Epithelial cell of proximal tubule (primary cell): ENCODE measurements at regions not wholly inside any gene's neighbourhood (a gene's known extent, or its start where the extent isn't known, plus 50 kb on each side); places are given as distances from the start of the nearest gene placed in this dataset.

ENCODE experiments used
- DNase-seq: peaks from one replicate; pipeline ENCODE4 v3.0.0-alpha.2; 2011; ENCODE audit warnings: low read depth
- H3K4me3 ChIP-seq: 2 replicates; pipeline ENCODE4 v1.5.1; 2011; ENCODE audit warnings: low read depth, mild to moderate bottlenecking, low read length
- TF ChIP-seq, protein P1 (sequence below): conservative IDR thresholded peaks from 2 replicates; pipeline ENCODE4 v1.5.1; 2012; ENCODE audit warnings: low read depth, mild to moderate bottlenecking, low read length

DNA sequence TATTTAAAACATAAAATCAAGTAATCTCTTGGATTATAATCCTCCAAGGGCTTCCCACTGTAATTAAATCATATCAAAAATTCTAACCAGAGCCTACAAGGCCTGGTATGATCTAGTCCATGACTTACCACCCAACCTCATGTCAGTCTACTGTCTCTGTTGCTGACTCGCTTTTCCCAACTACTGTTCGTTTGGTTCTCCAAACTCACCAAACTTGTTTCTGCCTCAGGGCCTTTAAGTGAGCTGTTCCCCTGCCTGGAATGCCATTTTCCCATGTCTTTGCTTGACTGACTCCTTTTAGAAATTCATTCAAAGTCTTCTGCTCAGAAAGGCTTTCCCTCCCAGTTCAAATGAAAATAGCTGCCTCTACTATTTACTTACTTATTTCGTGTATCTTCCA lies 95.9 kb downstream of the ZC3H11B start:
- no peak for DNase-seq

DNA sequence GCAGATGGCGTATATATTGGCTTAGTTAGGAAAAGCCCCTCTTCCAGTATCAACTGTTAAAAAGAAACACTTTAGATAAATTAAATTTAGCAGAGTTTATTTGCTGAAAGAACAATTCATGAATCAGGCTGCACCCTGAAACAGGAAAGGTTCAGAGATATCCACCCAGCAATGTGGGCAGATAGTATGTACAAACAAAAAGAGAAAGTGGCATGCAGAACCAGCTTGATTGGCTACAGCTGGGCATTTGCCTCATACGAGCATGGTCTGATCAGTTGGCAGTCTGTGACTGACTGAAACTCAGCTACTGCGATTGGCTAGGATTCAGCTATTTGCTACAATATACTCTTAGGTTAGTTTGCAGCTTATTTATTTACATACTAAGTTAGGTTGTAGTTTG lies 98.2 kb downstream of the ZC3H11B start:
- TF ChIP-seq, protein P1, sequence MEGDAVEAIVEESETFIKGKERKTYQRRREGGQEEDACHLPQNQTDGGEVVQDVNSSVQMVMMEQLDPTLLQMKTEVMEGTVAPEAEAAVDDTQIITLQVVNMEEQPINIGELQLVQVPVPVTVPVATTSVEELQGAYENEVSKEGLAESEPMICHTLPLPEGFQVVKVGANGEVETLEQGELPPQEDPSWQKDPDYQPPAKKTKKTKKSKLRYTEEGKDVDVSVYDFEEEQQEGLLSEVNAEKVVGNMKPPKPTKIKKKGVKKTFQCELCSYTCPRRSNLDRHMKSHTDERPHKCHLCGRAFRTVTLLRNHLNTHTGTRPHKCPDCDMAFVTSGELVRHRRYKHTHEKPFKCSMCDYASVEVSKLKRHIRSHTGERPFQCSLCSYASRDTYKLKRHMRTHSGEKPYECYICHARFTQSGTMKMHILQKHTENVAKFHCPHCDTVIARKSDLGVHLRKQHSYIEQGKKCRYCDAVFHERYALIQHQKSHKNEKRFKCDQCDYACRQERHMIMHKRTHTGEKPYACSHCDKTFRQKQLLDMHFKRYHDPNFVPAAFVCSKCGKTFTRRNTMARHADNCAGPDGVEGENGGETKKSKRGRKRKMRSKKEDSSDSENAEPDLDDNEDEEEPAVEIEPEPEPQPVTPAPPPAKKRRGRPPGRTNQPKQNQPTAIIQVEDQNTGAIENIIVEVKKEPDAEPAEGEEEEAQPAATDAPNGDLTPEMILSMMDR = no peak
- H3K4me3 ChIP-seq = no peak overlapping the region
- DNase-seq = no peak

More for the DNA sequence above, 95.9 kb downstream of the ZC3H11B start:
- H3K4me3 ChIP-seq = no peak overlapping the region
- TF ChIP-seq, protein P1 = no peak

DNA sequence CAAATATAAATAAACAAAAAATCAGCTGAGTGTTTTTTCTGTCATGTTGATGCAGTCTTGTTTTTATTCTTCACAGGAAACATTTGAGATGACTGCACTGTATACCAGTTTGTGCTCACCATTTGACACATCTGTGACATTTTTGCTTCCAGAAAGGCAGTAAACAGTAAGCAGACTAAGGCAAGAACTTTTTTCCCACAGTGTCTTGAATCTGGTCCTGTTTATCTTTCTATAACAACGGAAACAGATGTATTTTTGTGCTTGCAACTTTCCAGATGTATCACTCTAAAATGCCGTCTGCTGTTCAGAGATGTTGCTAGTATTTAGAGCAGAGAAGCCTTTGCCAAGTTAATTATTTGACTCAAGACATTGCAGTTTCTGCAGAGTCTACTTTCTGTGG lies 105.5 kb downstream of the ZC3H11B start:
- TF ChIP-seq, protein P1 = no peak
- H3K4me3 ChIP-seq = no peak overlapping the region
- no peak for DNase-seq

DNA sequence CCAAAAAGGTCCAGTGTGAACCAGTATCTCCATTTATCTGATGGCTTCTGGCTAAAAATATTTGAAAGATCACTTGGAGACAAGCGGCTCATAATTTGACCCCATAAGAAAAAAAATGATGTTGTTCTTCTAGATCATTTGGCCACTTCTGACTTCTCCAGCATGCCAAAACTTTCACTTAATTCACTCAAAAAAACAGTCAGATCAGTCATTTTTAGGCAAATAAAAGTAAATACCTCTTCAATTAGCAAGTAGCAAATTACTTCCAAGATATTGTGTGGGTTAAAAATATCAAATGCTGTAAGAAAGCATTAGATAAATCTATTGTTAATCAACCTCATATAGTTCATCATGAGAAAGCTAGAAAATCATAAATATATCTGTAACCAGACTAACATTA lies 106.0 kb downstream of the ZC3H11B start:
- TF ChIP-seq, protein P1 = no peak
- no peak overlapping the region for H3K4me3 ChIP-seq
- no peak for DNase-seq

DNA sequence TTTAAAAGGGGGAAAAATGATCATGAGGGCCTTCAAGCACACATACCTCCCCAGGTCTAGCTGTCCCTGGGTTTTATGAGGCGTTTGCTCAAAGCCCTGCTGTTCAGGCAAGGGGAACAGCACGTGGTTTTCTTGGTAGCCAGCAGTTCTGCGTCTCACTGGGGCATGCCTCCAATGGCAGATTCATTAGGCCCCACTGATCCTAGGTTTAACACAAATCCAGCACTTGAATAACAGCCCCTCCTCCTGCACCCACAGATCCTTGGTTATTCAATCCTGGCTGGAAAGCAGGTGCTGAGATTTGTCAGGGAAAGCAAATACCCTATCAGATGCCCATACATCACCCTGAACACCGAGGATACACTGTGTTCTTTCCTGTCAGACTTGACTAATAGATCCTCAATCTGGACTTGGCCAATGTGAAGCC lies 106.4 kb downstream of the ZC3H11B start:
- no peak overlapping the region for H3K4me3 ChIP-seq
- TF ChIP-seq, protein P1 = no peak
- no peak for DNase-seq

DNA sequence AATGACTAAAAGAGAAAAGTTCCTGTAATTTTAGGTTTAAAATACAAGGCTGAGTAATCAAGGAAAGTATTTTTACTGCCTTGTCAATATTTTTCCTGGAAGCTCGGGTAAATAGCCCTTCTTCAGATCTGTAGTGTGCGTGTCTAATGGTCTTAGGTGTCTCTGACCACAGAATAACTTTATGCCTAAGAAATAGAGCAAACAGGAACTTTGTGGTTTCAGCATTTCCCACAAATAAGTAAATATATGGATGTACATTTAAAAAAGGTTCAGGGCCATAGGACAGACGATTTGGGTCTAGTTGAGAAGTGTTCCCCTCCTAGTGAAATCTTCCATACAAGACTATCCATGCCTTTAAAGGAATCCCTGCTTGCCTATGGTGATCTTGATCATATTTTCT lies 107.0 kb downstream of the ZC3H11B start:
- TF ChIP-seq, protein P1 = no peak
- H3K4me3 ChIP-seq = no peak overlapping the region
- no peak for DNase-seq

DNA sequence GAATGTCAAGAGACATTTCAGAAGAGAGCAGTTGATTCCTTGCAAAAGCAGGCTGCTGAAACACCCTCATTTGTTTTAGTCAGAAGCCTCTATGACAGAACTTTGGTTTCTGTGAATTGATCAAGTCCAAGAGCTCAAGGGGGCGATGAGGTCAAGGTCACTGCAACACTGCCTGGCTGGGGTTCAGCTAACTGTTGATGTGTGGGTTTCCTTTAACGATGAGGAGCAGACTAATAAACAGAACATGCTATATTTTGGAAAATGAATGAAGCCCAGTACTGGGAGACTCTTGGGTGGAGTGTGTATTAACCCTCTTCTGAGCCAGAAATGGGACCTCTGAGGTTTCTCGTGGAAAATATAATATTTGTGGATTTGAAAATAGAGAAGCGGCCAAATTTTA lies 109.3 kb downstream of the ZC3H11B start:
- TF ChIP-seq, protein P1 = no peak
- no peak for DNase-seq
- H3K4me3 ChIP-seq = no peak overlapping the region
